SU-DHL-6 (cell line): ENCODE measurements at regions not wholly inside any gene's neighbourhood (a gene's known extent, or its start where the extent isn't known, plus 50 kb on each side); places are given as distances from the start of the nearest gene placed in this dataset.

Experiments used
- EZH2phosphoT487 ChIP-seq: fragments of 200-600 bp; sonication (generic), shearing (Covaris generic); conservative IDR thresholded peaks from 2 replicates; pipeline ENCODE4 v1.6.1; 2018; ENCODE audit warnings: mild to moderate bottlenecking, antibody characterized with exemption, low read length, moderate library complexity, mixed read lengths
- TF ChIP-seq, protein P1 (sequence below): fragments of 200-600 bp; sonication (generic); IDR thresholded peaks from one replicate; pipeline ENCODE4 v1.5.1; 2017; ENCODE audit warnings: antibody characterized with exemption, mild to moderate bottlenecking, low read length, moderate library complexity; ENCODE audit not compliant: insufficient read depth, poor library complexity, severe bottlenecking

DNA sequence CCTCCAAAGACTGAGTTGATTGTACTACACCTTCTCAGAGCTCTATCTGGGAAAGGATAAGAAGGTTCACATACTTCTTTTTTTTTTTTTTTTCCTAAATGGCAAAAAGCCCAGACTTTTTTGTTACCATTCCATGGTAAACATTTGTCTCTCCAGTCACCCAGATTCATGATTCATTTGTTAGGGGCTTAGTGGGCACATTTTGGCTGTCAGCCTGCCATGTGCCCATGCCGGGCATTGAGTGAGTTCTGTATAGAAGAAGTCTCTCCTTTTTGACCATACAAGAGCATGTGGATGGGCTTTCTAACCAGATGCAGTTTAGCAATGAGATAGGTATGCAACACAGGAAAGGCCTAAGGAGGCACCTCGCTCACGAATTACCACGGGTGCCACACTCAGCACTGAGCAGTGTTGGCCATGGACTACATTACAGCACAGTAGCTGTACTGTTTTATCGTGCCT lies 447.5 kb upstream of the HSF2 start:
- TF ChIP-seq, protein P1, sequence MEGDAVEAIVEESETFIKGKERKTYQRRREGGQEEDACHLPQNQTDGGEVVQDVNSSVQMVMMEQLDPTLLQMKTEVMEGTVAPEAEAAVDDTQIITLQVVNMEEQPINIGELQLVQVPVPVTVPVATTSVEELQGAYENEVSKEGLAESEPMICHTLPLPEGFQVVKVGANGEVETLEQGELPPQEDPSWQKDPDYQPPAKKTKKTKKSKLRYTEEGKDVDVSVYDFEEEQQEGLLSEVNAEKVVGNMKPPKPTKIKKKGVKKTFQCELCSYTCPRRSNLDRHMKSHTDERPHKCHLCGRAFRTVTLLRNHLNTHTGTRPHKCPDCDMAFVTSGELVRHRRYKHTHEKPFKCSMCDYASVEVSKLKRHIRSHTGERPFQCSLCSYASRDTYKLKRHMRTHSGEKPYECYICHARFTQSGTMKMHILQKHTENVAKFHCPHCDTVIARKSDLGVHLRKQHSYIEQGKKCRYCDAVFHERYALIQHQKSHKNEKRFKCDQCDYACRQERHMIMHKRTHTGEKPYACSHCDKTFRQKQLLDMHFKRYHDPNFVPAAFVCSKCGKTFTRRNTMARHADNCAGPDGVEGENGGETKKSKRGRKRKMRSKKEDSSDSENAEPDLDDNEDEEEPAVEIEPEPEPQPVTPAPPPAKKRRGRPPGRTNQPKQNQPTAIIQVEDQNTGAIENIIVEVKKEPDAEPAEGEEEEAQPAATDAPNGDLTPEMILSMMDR = no peak
- TF ChIP-seq EZH2phosphoT487 = no peak
